ENCODE measurements at regions not wholly inside any gene's neighbourhood (a gene's known extent, or its start where the extent isn't known, plus 50 kb on each side); places are given as distances from the start of the nearest gene placed in this dataset.
"Not testable (repeated sequence)": the region's sequence is repeated elsewhere in the genome, so short reads cannot be mapped to it uniquely, and the experiment has no call there.

DNA sequence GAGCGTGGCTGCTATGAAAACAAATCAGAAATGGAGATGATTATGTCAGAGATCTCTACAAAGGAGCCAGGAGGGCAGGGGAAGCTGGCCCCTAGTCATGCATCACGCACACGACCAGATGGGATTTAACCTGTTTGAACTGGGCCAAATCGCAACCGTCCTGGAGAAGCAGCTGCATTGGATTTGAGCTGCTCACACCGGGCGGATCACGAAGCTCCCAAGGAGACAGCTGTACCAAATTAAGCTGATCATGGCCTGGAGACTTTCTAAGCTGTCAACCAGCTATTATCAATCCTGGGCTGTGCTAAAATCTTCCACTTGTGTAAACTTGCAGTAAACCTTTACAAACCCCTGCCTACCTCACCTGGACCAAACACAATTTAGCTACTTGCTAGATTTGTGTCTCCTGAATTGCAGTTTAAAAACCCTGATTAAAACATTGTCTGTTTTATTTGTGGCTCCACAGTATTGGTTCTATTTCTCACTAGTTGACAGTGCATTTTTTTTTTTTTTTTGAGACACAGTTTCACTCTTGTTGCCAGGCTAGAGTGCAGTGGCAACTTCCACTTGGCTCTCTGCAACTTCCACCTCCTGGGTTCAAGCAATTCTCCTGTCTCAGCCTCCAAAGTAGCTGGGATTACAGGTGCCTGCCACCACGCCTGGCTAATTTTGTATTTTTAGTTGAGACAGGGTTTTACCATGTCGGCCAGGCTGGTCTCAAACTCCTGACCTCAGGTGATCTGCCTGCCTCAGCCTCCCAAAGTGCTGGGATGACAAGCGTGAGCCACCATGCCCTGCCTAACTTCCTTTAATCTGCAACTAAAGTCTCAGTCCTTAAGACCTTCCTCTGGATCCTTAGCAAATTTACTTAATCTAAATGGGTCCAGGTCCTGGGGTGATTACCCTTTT is 98.3 kb upstream of the GRIN2A start:
- Mint-ChIP-seq H3K9me3 (peaks cover 13% of the 10 kb centered on the region), H3K27me3 (peaks cover 4% of the 10 kb centered on the region)

DNA sequence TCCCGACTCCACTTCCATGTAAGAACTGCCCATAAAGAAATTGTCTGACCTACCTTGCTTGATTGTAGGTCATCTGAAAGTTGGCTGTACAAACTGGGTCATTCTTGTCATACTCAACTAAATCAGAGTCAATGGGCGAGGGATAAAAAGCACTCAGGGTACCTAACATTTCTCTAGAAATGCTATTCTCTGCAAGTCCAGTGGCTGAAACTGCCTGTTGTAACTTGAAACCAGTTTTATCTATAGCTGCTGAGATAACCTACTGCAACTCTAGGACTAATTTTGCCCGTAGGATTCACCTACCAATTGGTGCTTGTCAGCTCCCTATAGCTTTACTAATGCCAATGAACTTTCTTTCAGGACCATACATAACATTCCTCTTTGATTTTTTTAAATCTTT is 100.1 kb upstream of the GRIN2A start:
- no peak for DNase-seq (ENCODE audit: extremely low spot score, unreplicated experiment)
- H3K9me3 Mint-ChIP-seq: peaks cover 4% of the 10 kb centered on the region
- H3K4me3 Mint-ChIP-seq: no peak overlapping the region
- no peak overlapping the region for H3K27ac Mint-ChIP-seq
- H3K36me3 Mint-ChIP-seq: no peaks in the 10 kb centered on the region
- peaks cover 22% of the 10 kb centered on the region for H3K4me1 Mint-ChIP-seq (ENCODE audit: unreplicated experiment)
- peaks cover 8% of the 10 kb centered on the region for H3K27me3 Mint-ChIP-seq
- TF ChIP-seq, protein P1, sequence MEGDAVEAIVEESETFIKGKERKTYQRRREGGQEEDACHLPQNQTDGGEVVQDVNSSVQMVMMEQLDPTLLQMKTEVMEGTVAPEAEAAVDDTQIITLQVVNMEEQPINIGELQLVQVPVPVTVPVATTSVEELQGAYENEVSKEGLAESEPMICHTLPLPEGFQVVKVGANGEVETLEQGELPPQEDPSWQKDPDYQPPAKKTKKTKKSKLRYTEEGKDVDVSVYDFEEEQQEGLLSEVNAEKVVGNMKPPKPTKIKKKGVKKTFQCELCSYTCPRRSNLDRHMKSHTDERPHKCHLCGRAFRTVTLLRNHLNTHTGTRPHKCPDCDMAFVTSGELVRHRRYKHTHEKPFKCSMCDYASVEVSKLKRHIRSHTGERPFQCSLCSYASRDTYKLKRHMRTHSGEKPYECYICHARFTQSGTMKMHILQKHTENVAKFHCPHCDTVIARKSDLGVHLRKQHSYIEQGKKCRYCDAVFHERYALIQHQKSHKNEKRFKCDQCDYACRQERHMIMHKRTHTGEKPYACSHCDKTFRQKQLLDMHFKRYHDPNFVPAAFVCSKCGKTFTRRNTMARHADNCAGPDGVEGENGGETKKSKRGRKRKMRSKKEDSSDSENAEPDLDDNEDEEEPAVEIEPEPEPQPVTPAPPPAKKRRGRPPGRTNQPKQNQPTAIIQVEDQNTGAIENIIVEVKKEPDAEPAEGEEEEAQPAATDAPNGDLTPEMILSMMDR (conservative IDR thresholded peaks at IDR 0.05): no peak

More for the DNA sequence above, 98.3 kb upstream of the GRIN2A start:
- Mint-ChIP-seq H3K4me3 (no peak overlapping the region), H3K4me1 (ENCODE audit: unreplicated experiment) (peaks cover 22% of the 10 kb centered on the region), H3K27ac (no peak overlapping the region), H3K36me3 (no peaks in the 10 kb centered on the region)
- TF ChIP-seq, protein P1 (conservative IDR thresholded peaks at IDR 0.05): no peak
- no peak for DNase-seq (ENCODE audit: extremely low spot score, unreplicated experiment)

DNA sequence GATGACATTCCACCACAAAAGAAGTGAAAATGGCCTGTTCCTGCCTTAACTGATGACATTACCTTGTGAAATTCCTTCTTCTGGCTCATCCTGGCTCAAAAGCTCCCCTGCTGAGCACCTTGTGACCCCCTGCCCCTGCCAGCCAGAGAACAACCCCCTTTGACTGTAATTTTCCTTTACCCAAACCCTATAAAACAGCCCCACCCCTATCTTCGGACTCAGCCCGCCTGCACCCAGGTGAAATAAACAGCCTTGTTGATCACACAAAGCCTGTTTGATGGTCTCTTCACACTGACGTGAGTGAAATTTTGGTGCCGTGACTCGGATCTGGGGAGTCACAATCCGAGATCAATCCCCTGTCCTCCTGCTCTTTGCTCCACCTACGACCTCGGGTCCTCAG is 101.0 kb upstream of the GRIN2A start:
- not testable (repeated sequence) for DNase-seq (ENCODE audit: extremely low spot score, unreplicated experiment); H3K9me3 Mint-ChIP-seq; H3K4me3 Mint-ChIP-seq; H3K27me3 Mint-ChIP-seq; H3K36me3 Mint-ChIP-seq; H3K27ac Mint-ChIP-seq
- H3K4me1 Mint-ChIP-seq (ENCODE audit: unreplicated experiment): peaks cover 22% of the 10 kb centered on the region

DNA sequence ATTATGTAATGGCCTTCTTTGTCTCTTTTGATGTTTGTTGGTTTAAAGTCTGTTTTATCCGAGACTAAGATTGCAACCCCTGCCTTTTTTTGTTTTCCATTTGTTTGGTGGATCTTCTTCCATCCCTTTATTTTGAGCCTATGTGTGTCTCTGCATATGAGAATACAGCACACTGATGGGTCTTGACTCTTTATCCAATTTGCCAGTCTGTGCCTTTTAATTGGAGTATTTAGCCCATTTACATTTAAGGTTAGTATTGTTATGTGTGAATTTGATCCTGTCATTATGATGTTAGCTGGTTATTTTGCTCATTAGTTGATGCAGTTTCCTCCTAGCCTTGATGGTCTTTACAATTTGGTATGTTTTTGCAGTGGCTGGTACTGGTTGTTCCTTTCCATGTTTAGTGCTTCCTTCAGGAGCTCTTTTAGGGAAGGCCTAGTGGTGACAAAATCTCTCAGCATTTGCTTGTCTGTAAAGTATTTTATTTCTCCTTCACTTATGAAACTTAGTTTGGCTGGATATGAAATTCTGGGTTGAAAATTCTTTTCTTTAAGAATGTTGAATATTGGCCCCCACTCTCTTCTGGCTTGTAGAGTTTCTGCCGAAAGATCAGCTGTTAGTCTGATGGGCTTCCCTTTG is 95.3 kb upstream of the ATF7IP2 start:
- H3K4me3 Mint-ChIP-seq; H3K4me1 Mint-ChIP-seq (ENCODE audit: unreplicated experiment); H3K27me3 Mint-ChIP-seq; H3K27ac Mint-ChIP-seq; H3K36me3 Mint-ChIP-seq; DNase-seq (ENCODE audit: extremely low spot score, unreplicated experiment): not testable (repeated sequence)
- peaks cover 10% of the 10 kb centered on the region for H3K9me3 Mint-ChIP-seq

DNA sequence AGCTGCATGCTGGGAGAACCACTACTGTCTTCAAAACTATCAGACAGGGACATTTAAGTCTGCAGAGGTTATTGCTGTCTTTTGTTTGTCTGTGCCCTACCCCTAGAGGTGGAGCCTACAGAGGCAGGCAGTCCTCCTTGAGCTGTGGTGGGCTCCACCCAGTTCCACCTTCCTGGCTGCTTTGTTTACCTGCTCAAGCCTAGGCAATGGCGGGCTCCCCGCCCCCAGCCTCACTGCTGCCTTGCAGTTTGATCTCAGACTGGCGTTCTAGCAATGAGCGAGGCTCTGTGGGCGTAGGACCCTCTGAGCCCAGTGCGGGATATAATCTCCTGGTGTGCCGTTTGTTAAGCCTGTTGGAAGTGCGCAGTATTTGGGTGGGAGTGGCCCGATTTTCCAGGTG is 93.7 kb upstream of the ATF7IP2 start:
- not testable (repeated sequence) for H3K27ac Mint-ChIP-seq; DNase-seq (ENCODE audit: extremely low spot score, unreplicated experiment); H3K4me3 Mint-ChIP-seq; H3K4me1 Mint-ChIP-seq (ENCODE audit: unreplicated experiment); H3K27me3 Mint-ChIP-seq; H3K36me3 Mint-ChIP-seq
- peaks cover 10% of the 10 kb centered on the region for H3K9me3 Mint-ChIP-seq

DNA sequence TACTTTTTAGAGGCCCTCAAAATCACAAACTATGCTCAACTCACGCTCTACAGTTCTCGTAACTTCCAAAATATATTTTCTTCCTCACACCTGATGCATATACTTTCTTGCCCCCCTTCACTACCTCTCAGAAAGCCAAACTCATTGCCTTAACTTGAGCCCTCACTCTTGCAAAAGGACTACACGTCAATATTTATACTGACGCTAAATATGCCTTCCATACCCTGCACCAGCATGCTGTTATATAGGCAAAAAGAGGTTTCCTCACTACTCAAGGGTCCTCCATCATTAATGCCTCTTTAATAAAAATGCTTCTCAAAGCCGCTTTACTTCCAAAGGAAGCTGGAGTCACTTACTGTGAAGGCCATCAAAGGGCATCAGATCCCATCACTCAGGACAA is 92.9 kb upstream of the ATF7IP2 start:
- H3K36me3 Mint-ChIP-seq: not testable (repeated sequence)
- peaks cover 10% of the 10 kb centered on the region for H3K9me3 Mint-ChIP-seq

DNA sequence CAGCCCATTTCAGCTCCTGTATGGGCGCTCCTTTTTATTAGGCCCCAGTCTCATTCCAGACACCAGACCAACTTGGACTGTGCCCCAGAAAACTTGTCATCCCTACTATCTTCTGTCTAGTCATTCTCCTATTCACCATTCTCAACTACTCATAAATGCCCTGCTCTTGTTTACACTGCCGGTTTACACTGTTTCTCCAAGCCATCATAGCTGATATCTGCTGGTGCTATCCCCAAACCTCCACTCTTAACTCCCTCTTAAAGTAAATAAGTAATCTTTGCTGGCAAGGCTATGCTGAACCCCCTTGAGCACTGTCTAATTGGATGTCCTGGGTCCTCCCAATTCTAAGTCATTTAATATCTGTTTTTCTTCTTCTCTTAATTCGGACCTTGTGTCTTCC is 91.7 kb upstream of the ATF7IP2 start:
- H3K27ac Mint-ChIP-seq; H3K4me3 Mint-ChIP-seq; DNase-seq (ENCODE audit: extremely low spot score, unreplicated experiment); H3K4me1 Mint-ChIP-seq (ENCODE audit: unreplicated experiment); H3K36me3 Mint-ChIP-seq; H3K27me3 Mint-ChIP-seq: not testable (repeated sequence)
- H3K9me3 Mint-ChIP-seq: peaks cover 10% of the 10 kb centered on the region

More for the DNA sequence above, 92.9 kb upstream of the ATF7IP2 start:
- DNase-seq (ENCODE audit: extremely low spot score, unreplicated experiment); H3K4me1 Mint-ChIP-seq (ENCODE audit: unreplicated experiment); H3K4me3 Mint-ChIP-seq; H3K27me3 Mint-ChIP-seq; H3K27ac Mint-ChIP-seq: not testable (repeated sequence)

DNA sequence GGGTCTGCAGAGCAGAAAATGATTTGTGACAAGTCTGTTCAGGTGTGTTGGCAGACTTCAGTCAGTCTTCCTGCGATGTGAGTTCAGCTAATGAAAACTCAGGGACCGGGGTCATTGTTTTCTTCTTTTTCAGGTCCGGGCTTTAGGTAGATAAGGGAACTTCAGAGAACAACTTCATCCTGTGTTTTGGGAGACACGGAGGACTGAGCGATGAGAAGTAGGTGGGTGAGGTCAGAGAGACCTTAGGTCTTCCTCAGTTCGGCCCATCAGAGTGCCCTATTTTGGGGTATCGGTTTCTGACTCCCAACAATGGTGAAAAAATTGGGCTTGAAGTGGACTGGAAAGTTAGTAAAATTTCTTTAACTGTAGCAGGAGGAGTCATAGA is 88.9 kb upstream of the ATF7IP2 start:
- TF ChIP-seq, protein P1 (conservative IDR thresholded peaks at IDR 0.05): no peak
- H3K4me1 Mint-ChIP-seq (ENCODE audit: unreplicated experiment): no peaks in the 10 kb centered on the region
- H3K27me3 Mint-ChIP-seq: no peaks in the 10 kb centered on the region
- no peak for DNase-seq (ENCODE audit: extremely low spot score, unreplicated experiment)
- no peaks in the 10 kb centered on the region for H3K36me3 Mint-ChIP-seq
- peaks cover 10% of the 10 kb centered on the region for H3K9me3 Mint-ChIP-seq
- H3K27ac Mint-ChIP-seq: no peak overlapping the region
- no peak overlapping the region for H3K4me3 Mint-ChIP-seq
